GM12872 (cell line): ENCODE measurements at regions not wholly inside any gene's neighbourhood (a gene's known extent, or its start where the extent isn't known, plus 50 kb on each side); places are given as distances from the start of the nearest gene placed in this dataset.

Experiments
- TF ChIP-seq, protein P1 (sequence below): IDR thresholded peaks from 3 replicates; pipeline ENCODE4 v1.5.1; 2011; ENCODE audit warnings: low read depth, mild to moderate bottlenecking, low read length, moderate library complexity; ENCODE audit not compliant: insufficient read depth

DNA sequence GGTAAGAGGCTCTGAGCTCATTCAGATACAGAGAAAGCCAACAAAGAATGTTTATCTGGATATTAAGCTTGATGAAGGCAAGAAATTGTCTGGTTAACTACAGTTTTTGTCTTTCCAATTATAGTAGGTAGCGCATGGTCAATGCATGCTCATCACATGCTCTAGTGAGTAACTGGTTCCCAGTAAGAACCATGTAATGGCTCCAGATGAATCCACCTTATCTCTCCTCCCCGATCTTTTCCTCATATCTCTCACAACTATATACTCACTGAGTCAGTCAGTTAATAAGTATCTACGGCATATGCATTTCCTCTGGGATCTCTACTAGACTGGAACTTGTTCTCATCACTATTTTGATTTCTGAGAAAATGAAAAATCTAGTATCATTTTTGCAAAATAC lies 340.7 kb upstream of the DYNLRB2 start:
- TF ChIP-seq, protein P1, sequence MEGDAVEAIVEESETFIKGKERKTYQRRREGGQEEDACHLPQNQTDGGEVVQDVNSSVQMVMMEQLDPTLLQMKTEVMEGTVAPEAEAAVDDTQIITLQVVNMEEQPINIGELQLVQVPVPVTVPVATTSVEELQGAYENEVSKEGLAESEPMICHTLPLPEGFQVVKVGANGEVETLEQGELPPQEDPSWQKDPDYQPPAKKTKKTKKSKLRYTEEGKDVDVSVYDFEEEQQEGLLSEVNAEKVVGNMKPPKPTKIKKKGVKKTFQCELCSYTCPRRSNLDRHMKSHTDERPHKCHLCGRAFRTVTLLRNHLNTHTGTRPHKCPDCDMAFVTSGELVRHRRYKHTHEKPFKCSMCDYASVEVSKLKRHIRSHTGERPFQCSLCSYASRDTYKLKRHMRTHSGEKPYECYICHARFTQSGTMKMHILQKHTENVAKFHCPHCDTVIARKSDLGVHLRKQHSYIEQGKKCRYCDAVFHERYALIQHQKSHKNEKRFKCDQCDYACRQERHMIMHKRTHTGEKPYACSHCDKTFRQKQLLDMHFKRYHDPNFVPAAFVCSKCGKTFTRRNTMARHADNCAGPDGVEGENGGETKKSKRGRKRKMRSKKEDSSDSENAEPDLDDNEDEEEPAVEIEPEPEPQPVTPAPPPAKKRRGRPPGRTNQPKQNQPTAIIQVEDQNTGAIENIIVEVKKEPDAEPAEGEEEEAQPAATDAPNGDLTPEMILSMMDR = no peak

DNA sequence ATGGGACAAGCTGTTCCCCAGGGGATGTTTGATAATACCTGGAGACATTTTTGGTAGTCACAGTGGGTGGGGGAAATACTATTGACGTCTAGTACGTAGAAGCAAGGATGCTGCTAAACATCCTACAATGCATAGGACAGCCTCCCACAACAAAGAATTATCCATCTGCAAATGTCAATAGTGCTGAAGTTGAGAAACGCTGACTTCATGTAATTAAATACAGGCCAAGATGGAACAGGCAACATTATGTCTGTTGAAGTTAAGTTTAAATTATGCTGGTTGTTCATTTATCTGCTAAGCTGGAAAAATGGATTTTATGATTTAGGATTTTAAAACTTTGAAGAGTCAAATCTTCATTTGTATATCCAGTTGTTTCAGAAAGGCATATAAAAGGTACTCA lies 341.2 kb upstream of the DYNLRB2 start:
- TF ChIP-seq, protein P1 = no peak

DNA sequence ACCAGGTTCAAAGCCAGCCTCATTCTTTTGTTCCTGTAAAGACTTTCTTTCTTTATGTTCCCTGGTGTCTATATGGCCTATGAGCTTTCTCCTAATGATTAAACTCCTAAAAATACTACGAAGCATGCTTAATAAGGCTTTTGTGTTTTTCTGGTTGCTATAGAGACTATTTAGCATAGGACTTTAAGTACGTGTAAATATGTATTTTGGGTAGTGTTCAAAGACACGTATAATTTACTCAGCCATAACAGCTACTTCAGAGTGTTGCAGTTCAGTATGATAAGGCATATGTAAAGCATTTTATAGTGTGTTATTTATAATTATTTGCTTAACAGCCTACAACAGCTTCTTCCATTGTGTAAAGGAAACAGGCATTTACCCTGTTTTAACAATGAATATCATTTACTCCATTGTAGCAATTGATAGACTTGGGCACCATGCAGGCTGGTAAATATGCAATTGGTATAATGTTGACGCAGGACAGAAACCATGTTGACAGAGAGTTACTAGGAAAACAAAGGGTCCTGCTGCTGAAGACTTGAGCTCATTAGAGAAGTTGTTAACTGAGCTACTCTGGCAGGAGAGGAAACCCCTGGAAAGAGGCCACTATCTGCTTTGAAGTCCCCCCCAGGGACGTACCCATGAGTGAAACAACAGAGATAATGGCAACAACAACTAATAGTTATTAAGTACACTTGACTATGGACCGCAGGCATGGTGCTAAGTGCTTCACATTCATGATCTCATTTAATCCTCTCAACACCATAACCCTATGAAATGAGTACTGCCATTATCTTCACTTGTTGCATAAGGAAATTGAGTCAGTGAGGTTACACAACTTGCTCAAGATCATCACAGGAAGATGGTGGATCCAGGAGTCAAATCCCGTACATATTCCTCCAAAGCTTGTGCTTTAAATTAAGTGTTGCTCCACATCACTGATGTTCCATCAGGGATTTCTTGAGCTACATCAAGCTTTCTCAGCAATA lies 342.2 kb upstream of the DYNLRB2 start:
- TF ChIP-seq, protein P1 = no peak

DNA sequence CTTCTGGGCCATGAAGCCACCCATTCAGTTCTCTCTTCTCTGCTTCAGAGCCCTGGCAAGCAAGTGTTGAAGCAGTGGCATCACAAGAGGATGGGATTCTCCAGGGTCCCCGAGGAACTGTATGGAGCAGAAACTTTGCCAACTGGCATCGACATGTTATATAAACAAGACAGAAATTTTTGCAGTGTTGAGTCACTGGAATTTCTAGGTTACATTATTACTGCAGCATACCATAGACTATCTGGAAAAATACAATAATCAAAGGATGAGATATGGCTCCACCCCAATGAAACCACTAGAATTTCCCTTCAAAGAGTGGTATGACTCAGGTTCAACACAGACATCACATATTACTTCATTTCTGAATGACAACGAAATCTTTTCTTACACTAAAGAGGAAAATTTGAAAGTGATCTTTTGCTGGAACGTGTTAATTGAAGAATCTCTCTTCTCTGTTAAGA lies 343.0 kb upstream of the DYNLRB2 start:
- TF ChIP-seq, protein P1 = no peak

DNA sequence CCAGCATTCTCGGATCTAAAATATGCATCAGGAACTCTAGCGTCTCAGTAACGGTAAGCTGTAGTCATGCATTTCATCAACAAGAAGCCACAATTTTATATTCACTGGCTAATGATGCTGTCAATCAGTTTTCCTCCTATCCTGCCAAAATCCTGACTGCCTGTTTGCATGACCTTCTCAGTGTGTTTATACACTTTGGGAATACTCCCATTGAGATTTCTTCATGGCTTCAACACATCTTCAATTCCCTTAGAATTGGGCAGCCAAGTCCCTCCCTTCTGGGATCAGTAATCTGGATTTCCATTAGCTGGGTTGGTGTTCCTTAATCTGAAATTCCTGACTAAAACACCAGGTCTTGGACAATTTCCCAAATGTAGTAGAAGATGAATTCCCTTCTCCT lies 348.9 kb upstream of the DYNLRB2 start:
- TF ChIP-seq, protein P1 = no peak

DNA sequence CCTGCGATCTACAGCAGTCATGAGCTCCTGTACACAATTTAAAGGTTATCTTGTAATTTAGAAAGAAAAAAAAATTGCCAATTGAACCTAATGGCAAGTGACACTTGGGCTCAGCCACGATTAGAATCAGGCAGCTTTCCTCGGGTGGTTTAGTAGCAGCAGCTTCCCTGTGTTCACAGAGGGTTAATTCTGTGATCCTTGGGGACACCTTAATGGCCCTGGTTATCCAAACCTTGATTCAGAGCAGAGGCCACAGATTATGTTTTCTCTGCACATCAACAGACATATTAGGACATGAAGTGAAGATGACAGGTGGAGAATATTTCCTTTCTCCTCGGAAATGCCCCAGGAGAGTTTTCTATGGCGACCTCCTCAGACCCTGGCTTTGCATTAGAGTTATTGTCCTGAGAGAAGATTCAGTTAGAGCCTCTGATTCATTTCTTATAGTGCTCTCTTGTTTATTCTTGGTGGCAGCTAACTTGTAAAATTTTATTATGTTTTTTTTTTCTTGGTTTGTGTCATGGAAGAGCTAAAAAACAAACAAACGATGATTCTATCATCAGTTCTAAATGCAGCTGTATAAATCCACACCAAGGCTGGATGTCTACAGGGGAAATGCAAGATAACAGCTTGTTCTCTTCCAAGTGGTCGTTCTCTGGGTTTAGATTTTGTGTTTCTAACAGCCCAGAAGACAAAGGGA lies 351.2 kb upstream of the DYNLRB2 start:
- TF ChIP-seq, protein P1 = no peak

DNA sequence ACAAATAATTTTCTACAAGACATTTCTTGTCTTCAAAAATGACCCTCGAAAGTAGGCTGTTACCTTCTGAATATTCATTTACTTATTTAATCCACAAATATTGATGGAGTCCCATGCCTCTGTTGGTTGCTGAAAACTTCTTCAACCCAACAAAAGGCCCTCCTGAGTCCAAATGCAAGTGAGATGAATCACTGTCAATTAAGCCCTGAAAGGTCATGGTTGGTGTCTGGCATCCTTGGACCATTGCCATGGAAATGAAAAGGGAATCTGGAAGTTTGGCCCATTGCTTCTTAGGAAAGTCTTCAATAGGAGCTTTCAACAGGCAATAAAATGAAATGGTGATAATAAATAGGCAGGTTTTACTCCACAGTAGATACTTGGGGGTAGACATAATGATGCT lies 364.7 kb upstream of the DYNLRB2 start:
- TF ChIP-seq, protein P1 = no peak
